HEK293 (cell line): ENCODE measurements at regions not wholly inside any gene's neighbourhood (a gene's known extent, or its start where the extent isn't known, plus 50 kb on each side); places are given as distances from the start of the nearest gene placed in this dataset.

Source experiments
- CTCF ChIA-PET: fragments of 350-600 bp; formaldehyde crosslinking; extraction: SDS; loops from one replicate; lab custom pipeline; 2021; ENCODE audit warnings: antibody characterized with exemption; lab: Yijun Ruan, JAX
- POLR2A ChIA-PET: fragments of 300-600 bp; formaldehyde crosslinking; extraction: SDS; loops from one replicate; lab custom pipeline; 2020; ENCODE audit warnings: antibody characterized with exemption, inconsistent platforms; lab: Yijun Ruan, JAX
- H3K27ac ChIP-seq: fragments of 200-500 bp; sonication (Bioruptor generic); 2 replicates; pipeline ENCODE4 v1.5.1; 2014; ENCODE audit warnings: low read depth, low read length, control low read depth, inconsistent platforms; ENCODE audit errors: extremely low read depth
- H3K36me3 ChIP-seq, 2 experiments: fragments of 200-500 bp in 1 of 2; sonication (Bioruptor generic) in 1 of 2; 1 replicate in 1 of 2; 2 replicates in 1 of 2; pipeline ENCODE4 v1.5.1; 2014 to 2017; ENCODE audit warnings: inconsistent platforms in 2 of 2, low read length in 2 of 2; ENCODE audit not compliant: control insufficient read depth in 2 of 2, insufficient read depth in 1 of 2
- H3K4me1 ChIP-seq: fragments of 200-500 bp; sonication (Bioruptor generic); 2 replicates; pipeline ENCODE4 v1.5.1; 2014; ENCODE audit warnings: mild to moderate bottlenecking, low read length, inconsistent platforms; ENCODE audit not compliant: control insufficient read depth, insufficient read depth
- H3K4me3 ChIP-seq: 2 replicates; pipeline ENCODE4 v1.5.1; 2011; ENCODE audit warnings: low read depth, mild to moderate bottlenecking, control low read depth, low read length, moderate library complexity
- H3K9me3 ChIP-seq: fragments of 200-500 bp; sonication (Bioruptor generic); 2 replicates; pipeline ENCODE4 v1.5.1; 2014; ENCODE audit warnings: low read depth, low read length, inconsistent platforms; ENCODE audit not compliant: control insufficient read depth, insufficient read depth
- BCL11B ChIP-seq: fragments of 450-650 bp; formaldehyde crosslinking; IDR thresholded peaks from 2 replicates; pipeline ENCODE4 v1.5.1; 2016; ENCODE audit warnings: low read depth, missing biosample characterization, missing genetic modification characterization
- FEZF1 ChIP-seq: fragments of 450-650 bp; formaldehyde crosslinking; IDR thresholded peaks from 2 replicates; pipeline ENCODE4 v1.5.1; 2016; ENCODE audit warnings: missing biosample characterization, missing genetic modification characterization
- HOXD13 ChIP-seq: sonication (generic); formaldehyde crosslinking; IDR thresholded peaks from 2 replicates; pipeline ENCODE4 v1.8.0; 2022; ENCODE audit warnings: missing genetic modification reagents, borderline replicate concordance
- IKZF3 ChIP-seq: fragments of 450-650 bp; IDR thresholded peaks from 2 replicates; pipeline ENCODE4 v1.5.0; 2018; ENCODE audit warnings: missing biosample characterization, mild to moderate bottlenecking, missing genetic modification characterization, moderate library complexity
- INSM2 ChIP-seq: fragments of 450-650 bp; formaldehyde crosslinking; IDR thresholded peaks from 2 replicates; pipeline ENCODE4 v1.5.1; 2016; ENCODE audit warnings: missing biosample characterization, missing genetic modification characterization
- KLF17 ChIP-seq: fragments of 450-650 bp; formaldehyde crosslinking; IDR thresholded peaks from 2 replicates; pipeline ENCODE4 v1.5.1; 2016; ENCODE audit warnings: missing biosample characterization, missing genetic modification characterization
- KLF8 ChIP-seq: fragments of 450-650 bp; formaldehyde crosslinking; IDR thresholded peaks from 2 replicates; pipeline ENCODE4 v1.5.1; 2016; ENCODE audit warnings: missing biosample characterization, missing genetic modification characterization
- MYNN ChIP-seq: fragments of 450-650 bp; formaldehyde crosslinking; IDR thresholded peaks from 2 replicates; pipeline ENCODE4 v1.5.1; 2016; ENCODE audit warnings: missing biosample characterization, missing genetic modification characterization, borderline replicate concordance
- RBAK ChIP-seq: fragments of 450-650 bp; formaldehyde crosslinking; IDR thresholded peaks from 2 replicates; pipeline ENCODE4 v1.5.1; 2016; ENCODE audit warnings: missing biosample characterization, missing genetic modification characterization
- SP3 ChIP-seq: fragments of 450-650 bp; formaldehyde crosslinking; IDR thresholded peaks from 2 replicates; pipeline ENCODE4 v1.5.1; 2016; ENCODE audit warnings: missing biosample characterization, missing genetic modification characterization
- ZFP41 ChIP-seq: fragments of 450-650 bp; formaldehyde crosslinking; IDR thresholded peaks from 2 replicates; pipeline ENCODE4 v1.5.1; 2016; ENCODE audit warnings: missing biosample characterization, missing genetic modification characterization, borderline replicate concordance
- ZNF221 ChIP-seq: fragments of 450-650 bp; formaldehyde crosslinking; IDR thresholded peaks from 2 replicates; pipeline ENCODE4 v1.5.1; 2017; ENCODE audit warnings: missing biosample characterization, missing genetic modification characterization, borderline replicate concordance
- ZNF24 ChIP-seq: fragments of 450-650 bp; formaldehyde crosslinking; IDR thresholded peaks from 2 replicates; pipeline ENCODE4 v1.5.1; 2016; ENCODE audit warnings: missing biosample characterization, missing genetic modification characterization
- ZNF404 ChIP-seq: fragments of 450-650 bp; formaldehyde crosslinking; IDR thresholded peaks from 2 replicates; pipeline ENCODE4 v1.5.1; 2017; ENCODE audit warnings: missing biosample characterization, missing genetic modification characterization
- ZNF514 ChIP-seq: fragments of 450-650 bp; formaldehyde crosslinking; IDR thresholded peaks from 2 replicates; pipeline ENCODE4 v1.5.1; 2016; ENCODE audit warnings: missing biosample characterization, missing genetic modification characterization
- ZNF549 ChIP-seq: fragments of 450-650 bp; IDR thresholded peaks from 2 replicates; pipeline ENCODE4 v1.5.1; 2018; ENCODE audit warnings: missing biosample characterization, missing genetic modification characterization, mild to moderate bottlenecking, inconsistent platforms, moderate library complexity
- ZNF621 ChIP-seq: fragments of 450-650 bp; formaldehyde crosslinking; IDR thresholded peaks from 2 replicates; pipeline ENCODE4 v1.5.1; 2017; ENCODE audit warnings: missing biosample characterization, missing genetic modification characterization
- ZNF664 ChIP-seq: fragments of 450-650 bp; formaldehyde crosslinking; IDR thresholded peaks from 2 replicates; pipeline ENCODE4 v1.5.1; 2016; ENCODE audit warnings: missing biosample characterization, missing genetic modification characterization
- ZNF701 ChIP-seq: fragments of 450-650 bp; formaldehyde crosslinking; IDR thresholded peaks from 2 replicates; pipeline ENCODE4 v1.5.1; 2016; ENCODE audit warnings: missing biosample characterization, missing genetic modification characterization
- ZNF830 ChIP-seq: fragments of 450-650 bp; IDR thresholded peaks from 2 replicates; pipeline ENCODE4 v1.5.0; 2018; ENCODE audit warnings: missing biosample characterization, missing genetic modification characterization, low read depth, mild to moderate bottlenecking, moderate library complexity
- ZSCAN18 ChIP-seq: fragments of 450-650 bp; formaldehyde crosslinking; IDR thresholded peaks from 2 replicates; pipeline ENCODE4 v1.5.1; 2016; ENCODE audit warnings: missing biosample characterization, missing genetic modification characterization

GRCh38 chr4:59598330-59598618 lies 1601.9 kb upstream of the ADGRL3 start (continued):
- TF ChIP-seq INSM2: no peak
- TF ChIP-seq BCL11B (tag by site-specific recombination): no peak
- no peak for TF ChIP-seq RBAK
- no peak for TF ChIP-seq ZNF221
- no peak for TF ChIP-seq ZNF701 (tag by site-specific recombination)
- no peak for TF ChIP-seq ZSCAN18 (tag by site-specific recombination)
- no peak for TF ChIP-seq ZNF664 (tag by site-specific recombination)

- no peak overlapping the region for H3K27ac ChIP-seq
- H3K36me3 ChIP-seq: no peaks in the 10 kb centered on the region
- no peaks in the 10 kb centered on the region for H3K9me3 ChIP-seq
- no peaks in the 10 kb centered on the region for H3K4me1 ChIP-seq
- no peak overlapping the region for H3K4me3 ChIP-seq
- ChIA-PET CTCF (no interaction called here), POLR2A (no interaction called here)
- TF ChIP-seq ZFP41 (tag by site-specific recombination) (no peak), ZNF621 (tag by site-specific recombination) (no peak), KLF17 (tag by site-specific recombination) (no peak), FEZF1 (no peak), IKZF3 (tag by site-specific recombination) (no peak), ZNF830 (no peak), MYNN (tag by site-specific recombination) (no peak), ZNF24 (tag by site-specific recombination) (no peak), HOXD13 (no peak), KLF8 (tag by site-specific recombination) (no peak), ZNF701 (tag by site-specific recombination) (no peak)
Observed at GRCh38 chr4:59608466-59608865, 1591.7 kb upstream of the ADGRL3 start.

GRCh38 chr4:59612235-59612634 lies 1587.9 kb upstream of the ADGRL3 start:
- H3K36me3 ChIP-seq: no peaks in the 10 kb centered on the region
- CTCF ChIA-PET: no interaction called here
- H3K4me3 ChIP-seq: no peak overlapping the region
- no peak for TF ChIP-seq ZNF549 (tag by site-specific recombination)
- TF ChIP-seq SP3 (tag by site-specific recombination): no peak
- no peak for TF ChIP-seq ZNF404 (tag by site-specific recombination)
- TF ChIP-seq ZNF514: no peak
- H3K9me3 ChIP-seq: no peaks in the 10 kb centered on the region
- POLR2A ChIA-PET: no interaction called here
- no peak overlapping the region for H3K27ac ChIP-seq
- H3K4me1 ChIP-seq: no peaks in the 10 kb centered on the region
